DND-41 (cell line): ENCODE measurements at regions not wholly inside any gene's neighbourhood (a gene's known extent, or its start where the extent isn't known, plus 50 kb on each side); places are given as distances from the start of the nearest gene placed in this dataset.

ENCODE experiments used
- CTCF ChIP-seq: IDR thresholded peaks from 2 replicates; pipeline ENCODE4 v1.5.1; 2012; ENCODE audit warnings: borderline replicate concordance, low read length, moderate library complexity, mild to moderate bottlenecking; ENCODE audit not compliant: poor library complexity, severe bottlenecking; ENCODE audit errors: extremely low read depth
- EZH2 ChIP-seq: IDR thresholded peaks from 3 replicates; pipeline ENCODE4 v1.6.1; 2012; ENCODE audit warnings: borderline replicate concordance, low read depth, mild to moderate bottlenecking, moderate library complexity, low read length, inconsistent platforms; ENCODE audit not compliant: severe bottlenecking

DNA sequence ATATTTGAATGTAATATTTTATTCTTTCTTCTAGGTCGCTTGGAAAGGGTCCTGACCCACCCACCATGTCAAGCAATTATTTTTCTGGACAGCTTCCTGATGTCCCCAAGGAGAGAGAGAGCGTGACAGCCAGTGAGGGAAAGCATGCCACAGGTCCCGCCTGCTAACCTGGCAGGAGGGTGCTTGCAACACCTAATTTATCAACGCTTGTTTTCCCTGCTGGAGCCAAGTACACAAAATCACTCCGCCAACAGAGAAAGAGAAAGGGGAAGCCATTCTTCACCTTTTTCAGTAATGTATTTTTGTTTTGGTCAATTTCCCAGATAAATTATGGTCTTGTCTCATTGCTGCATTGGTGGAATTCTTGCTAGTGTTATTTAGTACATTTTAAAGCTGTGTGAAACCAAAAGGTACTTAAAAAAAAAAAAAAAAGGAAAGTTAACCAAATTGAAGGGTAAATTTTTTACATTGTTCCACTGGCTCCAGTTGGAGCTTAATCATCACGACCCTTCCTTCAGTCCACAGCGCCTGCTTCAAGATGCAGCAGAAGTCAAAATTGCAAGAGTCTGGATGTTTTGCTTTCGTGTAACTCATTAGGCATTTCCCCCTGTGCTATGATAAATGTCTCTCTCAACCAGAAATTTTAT lies 88.5 kb upstream of the COPS8 start:
- TF ChIP-seq CTCF (no peak), EZH2 (no peak)
